Gastroesophageal sphincter (tissue), 4 donors: ENCODE measurements at regions not wholly inside any gene's neighbourhood (a gene's known extent, or its start where the extent isn't known, plus 50 kb on each side); places are given as distances from the start of the nearest gene placed in this dataset.

Source experiments
- ATAC-seq: fragments of 150-250 bp; one replicate; pipeline ENCODE4 v1.9.1; 2016; ENCODE audit warnings: mild to moderate bottlenecking, moderate library complexity
- H3K27ac ChIP-seq, 4 donors: fragments of 200-600 bp; sonication (generic) in 3 of 4; 1 replicate in 3 of 4; 2 replicates in 1 of 4; pipeline ENCODE4 v1.5.1; 2016 to 2019
- H3K27me3 ChIP-seq: fragments of 200-600 bp; sonication (generic); one replicate; pipeline ENCODE4 v1.5.1; 2019
- H3K36me3 ChIP-seq, 2 donors: fragments of 200-600 bp; sonication (generic); one replicate each; pipeline ENCODE4 v1.5.1; 2019; ENCODE audit warnings: control low read depth in 1 of 2
- H3K4me1 ChIP-seq, 3 donors: fragments of 200-600 bp; sonication (generic); 1 replicate in 2 of 3; 2 replicates in 1 of 3; pipeline ENCODE4 v1.5.1; 2016 to 2019; ENCODE audit warnings: control low read depth in 2 of 3
- H3K4me3 ChIP-seq, 2 donors: fragments of 200-600 bp; sonication (generic); one replicate each; pipeline ENCODE4 v1.5.1; 2019; ENCODE audit warnings: mild to moderate bottlenecking in 1 of 2, moderate library complexity in 1 of 2
- H3K9me3 ChIP-seq, 3 donors: fragments of 200-600 bp; sonication (generic); one replicate each; pipeline ENCODE4 v1.5.1; 2017 to 2019; ENCODE audit warnings: control low read depth in 2 of 3
- EP300 ChIP-seq: sonication (generic); formaldehyde crosslinking; IDR thresholded peaks from one replicate; pipeline ENCODE4 v1.6.1; 2017; ENCODE audit warnings: antibody characterized with exemption, mild to moderate bottlenecking
- POLR2A ChIP-seq, 2 donors: fragments of 450-650 bp; IDR thresholded peaks; one replicate each; pipeline ENCODE4 v1.6.1; 2017; ENCODE audit warnings: antibody characterized with exemption in 2 of 2, mild to moderate bottlenecking in 2 of 2, moderate library complexity in 1 of 2
- POLR2AphosphoS5 ChIP-seq: sonication (generic); formaldehyde crosslinking; IDR thresholded peaks from one replicate; pipeline ENCODE4 v1.6.1; 2017; ENCODE audit warnings: antibody characterized with exemption
- WGBS, 2 donors: methylation state at CpG; one replicate each; pipeline ENCODE4 v1.1.5; 2018; ENCODE audit warnings: low coverage in 1 of 2; 5-methylcytosine and 5-hydroxymethylcytosine counted together
- TF ChIP-seq, protein P1 (sequence below), 4 experiments: fragments of 200-600 bp in 2 of 4; fragments of 450-650 bp in 2 of 4; sonication (generic) in 1 of 4; IDR thresholded peaks; one replicate each; pipeline ENCODE4 v1.5.1; 2017 to 2019; ENCODE audit warnings: antibody characterized with exemption in 4 of 4, mild to moderate bottlenecking in 2 of 4, moderate library complexity in 2 of 4

DNA sequence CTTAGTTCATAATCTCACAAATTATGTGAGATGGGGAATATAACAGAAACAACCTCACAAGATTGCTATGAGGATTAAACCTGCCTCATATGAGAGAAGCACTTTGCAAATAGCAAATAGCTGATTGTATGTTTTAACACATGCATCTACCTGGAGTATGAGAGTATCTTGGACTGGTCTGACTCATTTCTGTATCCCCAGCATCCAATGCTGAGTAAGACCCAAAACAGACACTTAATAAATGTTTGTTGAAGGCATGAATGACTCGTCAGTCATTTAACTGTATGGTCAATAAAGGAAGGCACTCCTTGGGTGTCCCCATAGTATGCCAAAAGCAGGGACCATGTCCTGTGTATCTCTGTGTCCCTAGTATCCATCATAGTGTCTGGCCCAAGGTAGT is 350.9 kb upstream of the F9 start:
- no peak for TF ChIP-seq EP300
- no peak for TF ChIP-seq POLR2AphosphoS5
- no peak for TF ChIP-seq POLR2A (IDR thresholded peaks at IDR 0.05)
- no peaks in the 10 kb centered on the region for H3K36me3 ChIP-seq
- 63 to 83% methylated on average over 1 of the region's 1 CpG for WGBS, 2 donors
- no peak for ATAC-seq
- no peak overlapping the region for H3K4me3 ChIP-seq
- no peak overlapping the region for H3K27ac ChIP-seq
- H3K4me1 ChIP-seq: no peaks in the 10 kb centered on the region
- no peaks in the 10 kb centered on the region for H3K27me3 ChIP-seq
- H3K9me3 ChIP-seq: no peaks in the 10 kb centered on the region

DNA sequence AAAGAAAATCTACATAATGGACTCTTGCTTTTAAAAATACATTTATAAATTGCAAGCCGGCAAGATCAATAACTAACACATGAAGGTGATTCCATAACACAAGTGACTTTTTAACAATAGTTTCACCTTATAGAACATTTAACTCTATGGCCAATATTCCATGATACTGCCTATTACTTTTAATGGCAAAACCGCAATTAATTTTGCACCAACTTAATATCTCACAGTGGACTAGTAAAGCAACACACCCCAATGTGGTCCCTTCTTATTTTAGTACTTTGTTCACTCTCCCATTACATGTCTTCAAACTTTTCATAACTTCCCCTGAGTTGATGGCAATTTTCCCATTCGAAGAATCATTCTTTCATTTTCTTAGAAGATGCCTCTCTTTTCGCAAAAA is 351.6 kb upstream of the F9 start:
- H3K9me3 ChIP-seq: no peaks in the 10 kb centered on the region
- ATAC-seq: no peak
- WGBS, 2 donors: 68 to 97% methylated on average over 4 of the region's 4 CpGs

DNA sequence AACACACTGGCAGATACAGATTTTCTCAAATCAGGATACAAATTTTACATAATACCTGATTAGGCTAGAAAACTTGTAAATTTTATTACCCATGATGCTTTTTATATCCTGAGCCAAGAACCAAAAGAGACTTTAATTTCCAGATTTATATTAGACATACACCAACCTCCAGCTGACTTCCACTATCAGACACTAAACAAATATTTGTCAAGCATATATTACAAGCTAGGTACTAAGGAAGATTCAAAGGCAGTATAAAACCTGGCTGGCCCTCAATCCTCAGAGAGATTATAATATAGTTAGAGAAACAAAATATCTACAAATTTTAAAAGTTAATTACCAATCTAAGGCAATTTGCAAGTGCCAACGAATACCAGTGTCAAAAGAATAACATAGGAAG is 357.8 kb upstream of the F9 start:
- ATAC-seq: no peak
- Histone ChIP-seq H3K36me3 (no peaks in the 10 kb centered on the region), H3K9me3 (no peaks in the 10 kb centered on the region), H3K4me1 (no peaks in the 10 kb centered on the region), H3K4me3 (no peak overlapping the region), H3K27ac (no peak overlapping the region), H3K27me3 (no peaks in the 10 kb centered on the region)
- TF ChIP-seq POLR2AphosphoS5: no peak
- TF ChIP-seq, protein P1, sequence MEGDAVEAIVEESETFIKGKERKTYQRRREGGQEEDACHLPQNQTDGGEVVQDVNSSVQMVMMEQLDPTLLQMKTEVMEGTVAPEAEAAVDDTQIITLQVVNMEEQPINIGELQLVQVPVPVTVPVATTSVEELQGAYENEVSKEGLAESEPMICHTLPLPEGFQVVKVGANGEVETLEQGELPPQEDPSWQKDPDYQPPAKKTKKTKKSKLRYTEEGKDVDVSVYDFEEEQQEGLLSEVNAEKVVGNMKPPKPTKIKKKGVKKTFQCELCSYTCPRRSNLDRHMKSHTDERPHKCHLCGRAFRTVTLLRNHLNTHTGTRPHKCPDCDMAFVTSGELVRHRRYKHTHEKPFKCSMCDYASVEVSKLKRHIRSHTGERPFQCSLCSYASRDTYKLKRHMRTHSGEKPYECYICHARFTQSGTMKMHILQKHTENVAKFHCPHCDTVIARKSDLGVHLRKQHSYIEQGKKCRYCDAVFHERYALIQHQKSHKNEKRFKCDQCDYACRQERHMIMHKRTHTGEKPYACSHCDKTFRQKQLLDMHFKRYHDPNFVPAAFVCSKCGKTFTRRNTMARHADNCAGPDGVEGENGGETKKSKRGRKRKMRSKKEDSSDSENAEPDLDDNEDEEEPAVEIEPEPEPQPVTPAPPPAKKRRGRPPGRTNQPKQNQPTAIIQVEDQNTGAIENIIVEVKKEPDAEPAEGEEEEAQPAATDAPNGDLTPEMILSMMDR (IDR thresholded peaks at IDR 0.05): no peak
- TF ChIP-seq EP300: no peak
- TF ChIP-seq POLR2A (IDR thresholded peaks at IDR 0.05): no peak
- 75% methylated on average over 1 of the region's 1 CpG; no CpG with 5 or more reads in 1 of the 2 donors for WGBS, 2 donors

More for the DNA sequence above, 351.6 kb upstream of the F9 start:
- Histone ChIP-seq H3K4me3 (no peak overlapping the region), H3K27ac (no peak overlapping the region), H3K27me3 (no peaks in the 10 kb centered on the region), H3K4me1 (no peaks in the 10 kb centered on the region), H3K36me3 (no peaks in the 10 kb centered on the region)
- TF ChIP-seq POLR2A (IDR thresholded peaks at IDR 0.05) (no peak), POLR2AphosphoS5 (no peak), EP300 (no peak)
- TF ChIP-seq, protein P1 (IDR thresholded peaks at IDR 0.05): no peak

DNA sequence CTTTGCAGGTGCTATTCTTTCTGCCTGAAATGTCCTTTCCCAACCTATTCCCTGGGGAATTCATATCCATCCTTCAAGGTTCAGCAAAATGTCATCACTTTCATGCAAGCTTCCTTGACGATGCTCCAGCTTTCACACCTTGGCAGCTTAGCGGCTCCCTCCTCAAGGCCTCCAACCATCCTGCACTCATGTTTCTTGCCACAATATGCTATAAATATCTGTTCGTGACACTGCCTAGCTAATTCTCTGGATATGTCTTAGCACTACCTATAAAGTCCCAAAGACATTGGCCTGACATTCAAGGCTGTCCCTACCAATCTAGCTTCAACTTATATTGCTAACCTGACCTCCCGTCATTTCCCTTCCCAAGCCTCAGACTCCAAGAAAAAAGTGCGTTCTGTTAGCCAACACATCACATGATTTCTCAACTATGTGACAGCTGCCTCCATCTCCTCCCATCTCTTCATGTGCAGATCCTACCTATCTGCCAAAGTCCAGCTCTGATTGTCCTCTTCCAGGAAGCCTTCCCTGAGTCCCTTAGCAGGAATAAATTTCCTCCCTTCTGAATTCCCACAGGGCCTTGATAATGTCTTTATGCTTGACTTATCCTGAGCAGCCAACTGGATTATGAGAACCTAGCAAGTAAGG is 359.9 kb upstream of the F9 start:
- no peak overlapping the region for H3K4me3 ChIP-seq
- TF ChIP-seq POLR2AphosphoS5 (no peak), POLR2A (IDR thresholded peaks at IDR 0.05) (no peak)
- 40 to 70% methylated on average over 2 to 3 of the region's 5 CpGs for WGBS, 2 donors
- no peaks in the 10 kb centered on the region for H3K4me1 ChIP-seq
- no peaks in the 10 kb centered on the region for H3K27me3 ChIP-seq
- ATAC-seq: no peak
- H3K9me3 ChIP-seq: no peaks in the 10 kb centered on the region
- no peaks in the 10 kb centered on the region for H3K36me3 ChIP-seq
- H3K27ac ChIP-seq: no peak overlapping the region

DNA sequence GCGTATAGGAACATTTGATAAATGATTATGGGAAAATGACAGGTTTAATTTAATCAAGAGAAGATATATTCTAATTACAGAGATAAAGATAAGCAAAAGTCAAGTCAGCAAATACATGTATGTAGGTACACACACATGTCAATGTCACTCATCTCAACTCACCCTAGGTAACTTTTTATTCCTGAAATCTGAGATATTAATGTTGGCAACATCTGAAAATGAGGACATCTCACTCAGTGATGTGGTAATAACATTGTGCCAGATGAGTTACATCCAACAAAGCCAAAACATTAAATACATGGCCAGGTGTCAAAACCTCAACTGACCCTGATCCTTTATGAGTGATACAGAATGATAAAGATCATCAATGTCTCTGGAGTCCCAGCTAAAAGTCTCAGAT is 363.3 kb upstream of the F9 start:
- no peak for ATAC-seq
- Histone ChIP-seq H3K9me3 (no peaks in the 10 kb centered on the region), H3K4me3 (no peak overlapping the region), H3K36me3 (no peaks in the 10 kb centered on the region), H3K27ac (no peak overlapping the region), H3K4me1 (no peaks in the 10 kb centered on the region), H3K27me3 (no peaks in the 10 kb centered on the region)
- no peak for TF ChIP-seq EP300
- TF ChIP-seq POLR2A (IDR thresholded peaks at IDR 0.05): no peak
- no peak for TF ChIP-seq POLR2AphosphoS5
- 100% methylated on average over 1 of the region's 1 CpG for WGBS, 2 donors

DNA sequence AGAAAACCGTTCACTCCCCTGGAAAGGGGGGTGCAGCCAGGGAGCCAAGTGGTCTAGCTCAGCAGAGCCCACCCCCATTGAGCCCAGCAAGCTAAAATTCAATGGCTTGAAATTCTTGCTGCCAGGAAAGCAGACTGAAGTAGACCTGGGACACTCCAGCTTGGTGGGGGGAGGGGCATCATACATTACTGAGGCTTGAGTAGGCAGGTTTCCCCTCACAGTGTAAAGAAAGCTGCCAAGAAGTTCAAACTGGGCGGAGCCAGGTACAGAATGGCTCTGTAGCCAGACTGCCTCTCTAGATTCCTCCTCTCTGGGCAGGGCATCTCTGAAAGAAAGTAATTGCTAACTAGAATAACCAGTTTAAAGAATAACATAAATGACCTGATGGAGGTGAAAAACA is 372.3 kb upstream of the F9 start:
- no peak for ATAC-seq
- Histone ChIP-seq H3K4me3 (no peak overlapping the region), H3K27me3 (no peaks in the 10 kb centered on the region), H3K36me3 (no peaks in the 10 kb centered on the region), H3K9me3 (no peaks in the 10 kb centered on the region), H3K27ac (no peak overlapping the region), H3K4me1 (no peaks in the 10 kb centered on the region)
- WGBS, 2 donors: 60 to 100% methylated on average over 1 of the region's 2 CpGs
- TF ChIP-seq, protein P1 (IDR thresholded peaks at IDR 0.05): no peak
- TF ChIP-seq POLR2AphosphoS5: no peak
- no peak for TF ChIP-seq EP300
- TF ChIP-seq POLR2A (IDR thresholded peaks at IDR 0.05): no peak
